OCI-LY7 (cell line): ENCODE measurements at regions not wholly inside any gene's neighbourhood (a gene's known extent, or its start where the extent isn't known, plus 50 kb on each side); places are given as distances from the start of the nearest gene placed in this dataset.

Experiments
- BruUV-seq: library from RNA; stranded (reverse); fragments of 400-500 nt; replicated peaks from 2 replicates; lab custom pipeline; 2021; lab: Mats Ljungman, UMichigan
- CTCF ChIA-PET: fragments of 300-600 bp; sonication (Branson Sonifier 250); formaldehyde crosslinking; loops from one replicate; lab custom pipeline; 2022; ENCODE audit warnings: antibody characterized with exemption; ENCODE audit not compliant: unreplicated experiment; lab: Charles Lee
- POLR2A ChIA-PET: fragments of 300-600 bp; sonication (Branson Sonifier 250); formaldehyde crosslinking; loops from one replicate; lab custom pipeline; 2022; ENCODE audit warnings: antibody characterized with exemption; lab: Charles Lee
- DNase-seq: peaks from one replicate; pipeline ENCODE4 v3.0.0-alpha.2; 2015; ENCODE audit warnings: low spot score
- H2AFZ ChIP-seq: fragments of 200-600 bp; sonication (generic), shearing (Covaris generic); 2 replicates; pipeline ENCODE4 v1.6.1; 2014; ENCODE audit warnings: mild to moderate bottlenecking, antibody characterized with exemption, low read length, moderate library complexity
- H3K27ac ChIP-seq: fragments of 200-600 bp; sonication (generic); 2 replicates; pipeline ENCODE4 v1.5.1; 2014; ENCODE audit warnings: mixed run types, low read depth, mild to moderate bottlenecking, moderate library complexity, low read length, inconsistent platforms; ENCODE audit not compliant: poor library complexity, severe bottlenecking
- H3K36me3 ChIP-seq: fragments of 200-600 bp; sonication (generic); 2 replicates; pipeline ENCODE4 v1.6.1; 2014; ENCODE audit warnings: mild to moderate bottlenecking, antibody characterized with exemption, low read length, moderate library complexity, mixed read lengths; ENCODE audit not compliant: insufficient read depth
- H3K4me1 ChIP-seq: fragments of 200-600 bp; sonication (generic); 2 replicates; pipeline ENCODE4 v1.5.1; 2014; ENCODE audit warnings: mild to moderate bottlenecking, low read length; ENCODE audit not compliant: insufficient read depth, poor library complexity, severe bottlenecking
- H3K4me2 ChIP-seq: fragments of 200-600 bp; sonication (generic); 2 replicates; pipeline ENCODE4 v1.6.1; 2014; ENCODE audit warnings: mild to moderate bottlenecking, low read length
- H3K4me3 ChIP-seq: fragments of 200-600 bp; sonication (generic); 2 replicates; pipeline ENCODE4 v1.5.1; 2014; ENCODE audit warnings: mild to moderate bottlenecking, low read depth, low read length; ENCODE audit not compliant: poor library complexity, severe bottlenecking
- H3K79me2 ChIP-seq: fragments of 200-600 bp; sonication (generic); 2 replicates; pipeline ENCODE4 v1.6.1; 2016; ENCODE audit warnings: low read depth, mild to moderate bottlenecking, low read length, moderate library complexity, mixed read lengths; ENCODE audit not compliant: insufficient read depth
- H3K9me2 ChIP-seq: fragments of 200-600 bp; sonication (generic); 2 replicates; pipeline ENCODE4 v1.6.1; 2016; ENCODE audit warnings: mild to moderate bottlenecking, low read length, mixed read lengths; ENCODE audit not compliant: insufficient read depth
- H3K9me3 ChIP-seq: fragments of 200-600 bp; sonication (generic); 2 replicates; pipeline ENCODE4 v1.6.1; 2014; ENCODE audit warnings: mild to moderate bottlenecking, mixed run types, low read length, mixed read lengths
- H4K20me1 ChIP-seq: fragments of 200-600 bp; sonication (generic); 2 replicates; pipeline ENCODE4 v1.6.1; 2014; ENCODE audit warnings: mild to moderate bottlenecking, antibody characterized with exemption, low read length, moderate library complexity, mixed read lengths; ENCODE audit not compliant: insufficient read depth
- EZH2phosphoT487 ChIP-seq: fragments of 200-600 bp; sonication (generic); IDR thresholded peaks from 2 replicates; pipeline ENCODE4 v1.6.1; 2018; ENCODE audit warnings: low read depth, borderline replicate concordance, mild to moderate bottlenecking, mixed run types, antibody characterized with exemption, low read length, moderate library complexity, mixed read lengths
- intact Hi-C: fragments of 100-400 bp; cut with micrococcal nuclease; formaldehyde crosslinking; loops from one replicate; pipeline ENCODE4 v1.10.0; 2022; ENCODE audit not compliant: unreplicated experiment
- TF ChIP-seq, protein P1 (sequence below): fragments of 200-600 bp; sonication (generic); conservative IDR thresholded peaks from 2 replicates; pipeline ENCODE4 v1.5.1; 2014; ENCODE audit warnings: mild to moderate bottlenecking, antibody characterized with exemption, low read length, moderate library complexity, mixed read lengths

DNA sequence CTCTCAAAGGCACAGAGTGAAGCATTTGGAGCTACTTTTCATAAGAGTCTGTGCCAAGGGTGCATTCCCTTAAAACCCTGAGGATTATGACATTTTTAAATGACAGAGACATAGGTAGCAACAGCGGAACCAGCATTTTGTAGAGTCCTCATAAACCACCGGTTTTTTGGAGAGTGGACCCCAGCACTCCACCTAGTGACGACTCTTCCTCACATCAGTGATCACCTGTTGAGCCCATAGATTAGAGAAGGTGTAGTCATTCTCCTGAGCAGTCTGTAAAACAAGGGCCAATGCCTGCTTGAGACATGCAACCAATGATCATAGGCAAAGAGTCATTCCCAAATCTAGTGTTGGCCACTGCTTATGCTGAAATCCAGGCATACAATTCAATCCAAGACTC lies 399.1 kb downstream of the GXYLT1 start:
- Histone ChIP-seq H2AFZ (no peak overlapping the region), H3K9me2 (no peaks in the 10 kb centered on the region), H3K4me2 (no peak overlapping the region), H3K9me3 (no peaks in the 10 kb centered on the region), H3K36me3 (no peaks in the 10 kb centered on the region), H4K20me1 (no peaks in the 10 kb centered on the region), H3K27ac (no peak overlapping the region), H3K79me2 (no peaks in the 10 kb centered on the region), H3K4me1 (no peaks in the 10 kb centered on the region), H3K4me3 (no peak overlapping the region)
- POLR2A ChIA-PET = no interaction called here
- DNase-seq = peak; percentile 10
- CTCF ChIA-PET = no interaction called here
- intact Hi-C loops = no loop called here
- TF ChIP-seq, protein P1, sequence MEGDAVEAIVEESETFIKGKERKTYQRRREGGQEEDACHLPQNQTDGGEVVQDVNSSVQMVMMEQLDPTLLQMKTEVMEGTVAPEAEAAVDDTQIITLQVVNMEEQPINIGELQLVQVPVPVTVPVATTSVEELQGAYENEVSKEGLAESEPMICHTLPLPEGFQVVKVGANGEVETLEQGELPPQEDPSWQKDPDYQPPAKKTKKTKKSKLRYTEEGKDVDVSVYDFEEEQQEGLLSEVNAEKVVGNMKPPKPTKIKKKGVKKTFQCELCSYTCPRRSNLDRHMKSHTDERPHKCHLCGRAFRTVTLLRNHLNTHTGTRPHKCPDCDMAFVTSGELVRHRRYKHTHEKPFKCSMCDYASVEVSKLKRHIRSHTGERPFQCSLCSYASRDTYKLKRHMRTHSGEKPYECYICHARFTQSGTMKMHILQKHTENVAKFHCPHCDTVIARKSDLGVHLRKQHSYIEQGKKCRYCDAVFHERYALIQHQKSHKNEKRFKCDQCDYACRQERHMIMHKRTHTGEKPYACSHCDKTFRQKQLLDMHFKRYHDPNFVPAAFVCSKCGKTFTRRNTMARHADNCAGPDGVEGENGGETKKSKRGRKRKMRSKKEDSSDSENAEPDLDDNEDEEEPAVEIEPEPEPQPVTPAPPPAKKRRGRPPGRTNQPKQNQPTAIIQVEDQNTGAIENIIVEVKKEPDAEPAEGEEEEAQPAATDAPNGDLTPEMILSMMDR = peak; percentile 63
- TF ChIP-seq EZH2phosphoT487 = no peak
- no TSS peak for BruUV-seq

DNA sequence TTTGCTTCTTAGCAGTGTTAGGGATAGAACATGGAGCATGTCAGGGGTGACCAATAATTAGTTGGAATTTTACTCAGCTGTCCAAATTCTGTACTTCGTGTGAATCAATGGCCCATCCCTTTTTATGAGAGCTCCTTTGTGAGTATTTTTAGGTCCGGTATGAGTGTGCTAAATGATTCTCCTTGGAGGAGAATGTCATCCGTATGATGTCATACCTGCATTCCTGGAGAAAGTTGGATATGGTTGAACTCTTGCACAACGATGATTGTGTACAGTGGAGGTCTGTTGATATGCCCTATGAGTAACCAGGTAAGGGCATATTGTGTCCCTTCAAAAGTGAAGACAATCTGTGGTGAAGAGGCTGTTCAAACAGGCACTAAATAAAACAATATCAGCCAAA lies 400.8 kb downstream of the GXYLT1 start:
- Histone ChIP-seq H3K79me2 (no peaks in the 10 kb centered on the region), H3K4me2 (no peak overlapping the region), H3K4me1 (no peaks in the 10 kb centered on the region), H3K9me3 (no peaks in the 10 kb centered on the region), H3K4me3 (no peak overlapping the region), H3K36me3 (no peaks in the 10 kb centered on the region), H2AFZ (no peak overlapping the region), H4K20me1 (no peaks in the 10 kb centered on the region), H3K27ac (no peak overlapping the region), H3K9me2 (no peaks in the 10 kb centered on the region)
- BruUV-seq = no TSS peak
- DNase-seq = no peak
- ChIA-PET CTCF (no interaction called here), POLR2A (interaction anchor here (0.6 kb wide), 1 partner anchor 12 kb away, joined by 3 read pairs; no protein-coding TSS in a partner anchor)
- intact Hi-C loops = no loop called here
- TF ChIP-seq, protein P1 = no peak
- TF ChIP-seq EZH2phosphoT487 = no peak

DNA sequence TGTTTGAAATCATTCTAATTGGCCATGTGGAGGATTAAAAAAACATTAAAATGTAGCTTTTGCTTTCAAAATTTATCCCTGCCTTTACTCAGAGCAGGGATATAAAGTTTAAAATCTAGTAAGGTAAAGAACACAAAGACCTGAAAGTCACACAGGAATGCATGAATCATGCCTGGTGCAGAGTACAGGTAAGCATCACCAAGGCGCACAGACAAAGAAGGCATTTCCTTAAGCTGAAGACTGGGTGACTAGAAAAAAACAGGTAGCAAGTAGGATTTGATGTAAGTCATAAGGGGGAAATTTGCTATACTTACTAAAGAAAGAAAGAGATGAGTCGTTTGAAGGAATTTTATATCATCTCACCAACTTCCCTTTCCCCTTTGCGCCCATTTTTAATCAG lies 405.6 kb downstream of the GXYLT1 start:
- no peak overlapping the region for H3K27ac ChIP-seq
- no peak overlapping the region for H3K4me3 ChIP-seq
- no peak overlapping the region for H3K4me2 ChIP-seq
- no peak overlapping the region for H2AFZ ChIP-seq
- ChIA-PET POLR2A (interaction anchor here (0.5 to 1.3 kb wide), 3 partner anchors 9 to 46 kb away, joined by 3 read pairs; no protein-coding TSS in a partner anchor), CTCF (no interaction called here)
- H3K79me2 ChIP-seq = no peaks in the 10 kb centered on the region
- no peaks in the 10 kb centered on the region for H4K20me1 ChIP-seq
- no peak for TF ChIP-seq EZH2phosphoT487
- TF ChIP-seq, protein P1 = no peak
- no peaks in the 10 kb centered on the region for H3K4me1 ChIP-seq
- H3K9me3 ChIP-seq = no peaks in the 10 kb centered on the region
- BruUV-seq = no TSS peak
- DNase-seq = no peak
- intact Hi-C loops = no loop called here
- H3K36me3 ChIP-seq = no peaks in the 10 kb centered on the region
- no peaks in the 10 kb centered on the region for H3K9me2 ChIP-seq
